H1 (cell line): ENCODE measurements at regions not wholly inside any gene's neighbourhood (a gene's known extent, or its start where the extent isn't known, plus 50 kb on each side); places are given as distances from the start of the nearest gene placed in this dataset.

Experiments
- CTCF ChIA-PET: fragments of 300-600 bp; sonication (Branson Sonifier 250); formaldehyde crosslinking; loops from one replicate; lab custom pipeline; 2021; ENCODE audit not compliant: partially characterized antibody; lab: Charles Lee
- POLR2A ChIA-PET: fragments of 300-600 bp; sonication (Branson Sonifier 250); formaldehyde crosslinking; loops from one replicate; lab custom pipeline; 2021; ENCODE audit warnings: inconsistent platforms; ENCODE audit not compliant: partially characterized antibody; lab: Charles Lee
- DNase-seq, 2 experiments: peaks; one replicate each; pipeline versions ENCODE4 v3.0.0 to v3.0.0-alpha.2; 2010 to 2022; ENCODE audit warnings: low spot score in 2 of 2, low read depth in 1 of 2, mixed read lengths in 1 of 2
- FAIRE-seq: peaks from 2 replicates; lab custom pipeline; 2011; peaks lifted over from hg19 to GRCh38; lab: Jason Lieb, UNC
- H2AFZ ChIP-seq: 2 replicates; pipeline ENCODE4 v1.8.1; 2012; ENCODE audit warnings: low read length, inconsistent platforms
- H2AK5ac ChIP-seq: 2 replicates; pipeline ENCODE4 v1.6.1; 2013; ENCODE audit warnings: low read depth, low read length
- H2BK120ac ChIP-seq: replicated peaks from 2 replicates; pipeline ENCODE3; 2013; ENCODE audit warnings: low read depth, low read length, inconsistent platforms
- H2BK12ac ChIP-seq: 2 replicates; pipeline ENCODE4 v1.6.1; 2013; ENCODE audit warnings: low read depth, low read length
- H2BK15ac ChIP-seq: 2 replicates; pipeline ENCODE4 v1.6.1; 2013; ENCODE audit warnings: low read length
- H2BK20ac ChIP-seq: 2 replicates; pipeline ENCODE4 v1.6.1; 2013; ENCODE audit warnings: low read length
- H2BK5ac ChIP-seq: 2 replicates; pipeline ENCODE4 v1.6.1; 2013; ENCODE audit warnings: low read depth, low read length
- H3K14ac ChIP-seq: 2 replicates; pipeline ENCODE4 v1.6.1; 2013; ENCODE audit warnings: inconsistent platforms; ENCODE audit not compliant: insufficient read length
- H3K18ac ChIP-seq: 2 replicates; pipeline ENCODE4 v1.6.1; 2013; ENCODE audit warnings: low read length; ENCODE audit errors: extremely low read depth
- H3K23ac ChIP-seq: 2 replicates; pipeline ENCODE4 v1.6.1; 2013; ENCODE audit warnings: inconsistent platforms; ENCODE audit not compliant: insufficient read length
- H3K23me2 ChIP-seq: 2 replicates; pipeline ENCODE4 v1.6.1; 2013; ENCODE audit warnings: low read depth, low read length
- H3K27ac ChIP-seq: 2 replicates; pipeline ENCODE4 v1.6.1; 2011; ENCODE audit warnings: low read depth, low read length, inconsistent platforms
- H3K27me3 ChIP-seq, 4 experiments: replicated peaks in 1 of 4; 1 replicate in 1 of 4; 2 replicates in 3 of 4; pipeline versions ENCODE4 v1.6.1 to v1.8.1; 2011 to 2013; ENCODE audit warnings: low read length in 3 of 4, mild to moderate bottlenecking in 3 of 4, inconsistent platforms in 2 of 4, mixed read lengths in 2 of 4, moderate library complexity in 1 of 4; ENCODE audit not compliant: control insufficient read depth in 3 of 4, insufficient read depth in 3 of 4; ENCODE audit errors: extremely low read depth in 1 of 4
- H3K36me3 ChIP-seq, 4 experiments: 2 replicates each; pipeline versions ENCODE4 v1.6.1 to v1.8.1; 2011 to 2013; ENCODE audit warnings: mild to moderate bottlenecking in 4 of 4, low read length in 3 of 4, moderate library complexity in 2 of 4, control low read depth in 1 of 4, inconsistent platforms in 1 of 4; ENCODE audit not compliant: insufficient read depth in 4 of 4, control insufficient read depth in 2 of 4
- H3K4ac ChIP-seq: replicated peaks from 2 replicates; pipeline ENCODE3; 2013; ENCODE audit warnings: low read length, low read depth, mixed read lengths, inconsistent platforms; ENCODE audit not compliant: insufficient read length
- H3K4me1 ChIP-seq, 4 experiments: replicated peaks in 1 of 4; 1 replicate in 1 of 4; 2 replicates in 3 of 4; pipeline versions ENCODE4 v1.6.1 to v1.8.1; 2011 to 2013; ENCODE audit warnings: low read length in 3 of 4, inconsistent platforms in 2 of 4, mixed read lengths in 1 of 4; ENCODE audit not compliant: insufficient read depth in 4 of 4, control insufficient read depth in 3 of 4
- H3K4me2 ChIP-seq, 2 experiments: 2 replicates each; pipeline versions ENCODE4 v1.6.1 to v1.8.1; 2011 to 2013; ENCODE audit warnings: low read depth in 2 of 2, low read length in 2 of 2, control low read depth in 1 of 2, inconsistent platforms in 1 of 2, mild to moderate bottlenecking in 1 of 2; ENCODE audit not compliant: insufficient read depth in 1 of 2
- H3K4me3 ChIP-seq, 4 experiments: fragments of 200-600, 300-600 bp in 1 of 4; sonication (generic), shearing (Covaris generic), sonication (Bioruptor Twin) in 1 of 4; 2 replicates each; pipeline versions ENCODE4 v1.5.1 to v1.8.1; 2011 to 2016; ENCODE audit warnings: low read length in 4 of 4, low read depth in 3 of 4, control low read depth in 2 of 4, inconsistent platforms in 2 of 4, mild to moderate bottlenecking in 2 of 4, mixed read lengths in 1 of 4, moderate library complexity in 1 of 4; ENCODE audit not compliant: insufficient read depth in 2 of 4; ENCODE audit errors: extremely low read depth in 1 of 4
- H3K56ac ChIP-seq: replicated peaks from 2 replicates; pipeline ENCODE3; 2013; ENCODE audit warnings: low read depth, mild to moderate bottlenecking, mixed read lengths, low read length, inconsistent platforms; ENCODE audit not compliant: insufficient read length
- H3K79me1 ChIP-seq: 2 replicates; pipeline ENCODE4 v1.6.1; 2013; ENCODE audit warnings: low read depth, low read length, control low read depth
- H3K79me2 ChIP-seq, 2 experiments: 2 replicates each; pipeline versions ENCODE4 v1.6.1 to v1.8.1; 2012 to 2013; ENCODE audit warnings: low read length in 2 of 2, mild to moderate bottlenecking in 2 of 2, inconsistent platforms in 1 of 2; ENCODE audit not compliant: insufficient read depth in 2 of 2, control insufficient read depth in 1 of 2
- H3K9ac ChIP-seq, 4 experiments: replicated peaks in 1 of 4; 1 replicate in 1 of 4; 2 replicates in 3 of 4; pipeline versions ENCODE4 v1.6.1 to v1.8.1; 2011 to 2013; ENCODE audit warnings: low read depth in 3 of 4, low read length in 3 of 4, control low read depth in 2 of 4, mild to moderate bottlenecking in 2 of 4, moderate library complexity in 2 of 4, inconsistent platforms in 1 of 4; ENCODE audit errors: extremely low read depth in 1 of 4
- H3K9me3 ChIP-seq, 2 experiments: 2 replicates each; pipeline versions ENCODE4 v1.6.1 to v1.8.1; 2012 to 2013; ENCODE audit warnings: mild to moderate bottlenecking in 2 of 2, moderate library complexity in 2 of 2, control low read depth in 1 of 2, inconsistent platforms in 1 of 2, low read depth in 1 of 2, low read length in 1 of 2, mixed read lengths in 1 of 2; ENCODE audit not compliant: insufficient read depth in 2 of 2
- H4K20me1 ChIP-seq, 2 experiments: replicated peaks in 1 of 2; 2 replicates each; pipeline versions ENCODE3 to v1.8.1; 2011 to 2013; ENCODE audit warnings: inconsistent platforms in 2 of 2, low read length in 2 of 2, mild to moderate bottlenecking in 1 of 2; ENCODE audit not compliant: insufficient read depth in 2 of 2, control insufficient read depth in 1 of 2
- H4K5ac ChIP-seq: 2 replicates; pipeline ENCODE4 v1.6.1; 2013; ENCODE audit warnings: low read length, low read depth, mixed read lengths, inconsistent platforms; ENCODE audit not compliant: insufficient read length
- H4K8ac ChIP-seq: 2 replicates; pipeline ENCODE4 v1.8.0; 2013; ENCODE audit warnings: mild to moderate bottlenecking, moderate library complexity, low read length, inconsistent platforms; ENCODE audit not compliant: insufficient read depth; ENCODE audit errors: extremely low read depth
- H4K91ac ChIP-seq: replicated peaks from 2 replicates; pipeline ENCODE3; 2013; ENCODE audit warnings: low read length, mixed read lengths, inconsistent platforms; ENCODE audit not compliant: insufficient read length
- BRCA1 ChIP-seq: IDR thresholded peaks from 2 replicates; pipeline ENCODE4 v1.6.1; 2012; ENCODE audit warnings: low read depth, low read length, improper control_type of control experiment
- CEBPB ChIP-seq: IDR thresholded peaks from 2 replicates; pipeline ENCODE4 v1.6.1; 2012; ENCODE audit warnings: low read depth, low read length
- E2F6 ChIP-seq: IDR thresholded peaks from 2 replicates; pipeline ENCODE4 v1.6.1; 2012; ENCODE audit warnings: inconsistent platforms
- HDAC2 ChIP-seq, 2 experiments: fragments of 300-600 bp in 1 of 2; sonication (generic) in 1 of 2; IDR thresholded peaks; 2 replicates each; pipeline ENCODE4 v1.6.1; 2011 to 2012; ENCODE audit warnings: low read depth in 2 of 2, low read length in 2 of 2, mild to moderate bottlenecking in 2 of 2, moderate library complexity in 2 of 2, borderline replicate concordance in 1 of 2, inconsistent platforms in 1 of 2
- JUND ChIP-seq: IDR thresholded peaks from 2 replicates; pipeline ENCODE4 v1.6.1; 2011; ENCODE audit warnings: mild to moderate bottlenecking, improper control_type of control experiment, low read length
- RAD21 ChIP-seq, 2 experiments: IDR thresholded peaks in 1 of 2; conservative IDR thresholded peaks in 1 of 2; 2 replicates each; pipeline ENCODE4 v1.6.1; 2011; ENCODE audit warnings: low read depth in 2 of 2, low read length in 2 of 2, improper control_type of control experiment in 1 of 2, inconsistent platforms in 1 of 2, mild to moderate bottlenecking in 1 of 2, moderate library complexity in 1 of 2
- SUZ12 ChIP-seq: fragments of 200-600 bp; sonication (generic); IDR thresholded peaks from 2 replicates; pipeline ENCODE4 v1.6.1; 2012; ENCODE audit warnings: mild to moderate bottlenecking, inconsistent platforms, low read length, moderate library complexity, mixed read lengths
- WGBS, 2 experiments: shearing (Covaris generic) in 1 of 2; methylation state at CpG; one replicate each; pipeline versions ENCODE4 v1.1.6 to v1.1.7; 2013 to 2015; ENCODE audit warnings: low lambda C conversion rate in 2 of 2, mixed read lengths in 2 of 2, inconsistent platforms in 1 of 2, low coverage in 1 of 2, missing lambda C conversion rate in 1 of 2; ENCODE audit not compliant: insufficient replicate concordance in 2 of 2, insufficient coverage in 1 of 2, insufficient read length in 1 of 2; ENCODE audit errors: extremely low coverage in 1 of 2, missing lambda C conversion rate in 1 of 2; 5-methylcytosine and 5-hydroxymethylcytosine counted together

DNA sequence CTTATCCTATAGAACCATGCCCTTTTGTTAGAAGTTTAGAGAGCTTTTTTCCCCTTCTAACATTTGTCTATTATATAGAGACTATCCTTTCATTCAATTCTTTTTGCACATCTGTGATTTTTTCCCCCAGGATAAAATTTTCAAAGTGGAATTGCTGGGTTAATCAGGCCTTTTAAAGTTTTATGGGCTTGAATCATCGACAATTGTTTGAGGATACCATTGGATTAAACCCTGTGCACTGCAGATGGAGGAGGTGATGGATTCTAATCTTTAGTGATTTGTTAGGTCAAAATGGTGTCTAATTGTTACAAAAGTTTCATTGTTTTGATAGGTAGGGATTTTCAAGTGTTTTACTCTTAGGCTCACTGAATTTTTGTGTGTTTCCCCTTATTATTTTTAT lies 463.7 kb upstream of the CFAP20DC start:
- Histone ChIP-seq H2BK12ac (no peak overlapping the region), H2BK120ac (no peak overlapping the region), H2BK5ac (no peak overlapping the region), H3K79me2 (no peaks in the 10 kb centered on the region), H3K4me3 (no peak overlapping the region), H3K79me1 (no peaks in the 10 kb centered on the region), H3K4me1 (0 out of 7 replicates have a peak, but pooled peaks cover 0 to 2% (median 0%) of the 10 kb centered on the region in 4 experiments), H4K5ac (no peak overlapping the region), H4K20me1 (no peaks in the 10 kb centered on the region), H3K23me2 (no peaks in the 10 kb centered on the region), H3K27ac (no peak overlapping the region), H3K36me3 (no peaks in the 10 kb centered on the region), H3K4ac (no peak overlapping the region), H4K91ac (no peak overlapping the region), H3K4me2 (no peak overlapping the region), H2BK20ac (no peak overlapping the region), H3K56ac (no peak overlapping the region), H2BK15ac (no peak overlapping the region), H2AFZ (no peak overlapping the region), H3K27me3 (no peaks in the 10 kb centered on the region), H3K14ac (no peak overlapping the region), H3K9me3 (no peaks in the 10 kb centered on the region), H3K23ac (no peak overlapping the region), H2AK5ac (no peak overlapping the region), H3K9ac (no peak overlapping the region), H3K18ac (no peak overlapping the region), H4K8ac (no peak overlapping the region)
- ChIA-PET POLR2A (no interaction called here), CTCF (no interaction called here)
- 95% methylated on average over 1 of the region's 1 CpG; no CpG with 5 or more reads in 1 of the 2 experiments for WGBS, 2 experiments
- DNase-seq (no peak), FAIRE-seq (no peak)
- TF ChIP-seq E2F6 (no peak), CEBPB (no peak), SUZ12 (no peak), HDAC2 (IDR thresholded peaks at IDR 0.05; ENCODE audit: borderline replicate concordance in 1 of 2, low read depth in 2 of 2, low read length in 2 of 2) (no peak), RAD21 (IDR thresholded peaks at IDR 0.05 in 1 of 2, conservative IDR thresholded peaks at IDR 0.05 in 1 of 2; ENCODE audit: low read depth in 2 of 2, low read length in 2 of 2) (no peak), BRCA1 (no peak), JUND (no peak)
